Astrocyte of the spinal cord (primary cell): ENCODE measurements at regions not wholly inside any gene's neighbourhood (a gene's known extent, or its start where the extent isn't known, plus 50 kb on each side); places are given as distances from the start of the nearest gene placed in this dataset.

Experiments used
- DNase-seq: peaks from one replicate; pipeline ENCODE4 v3.0.0; 2011; ENCODE audit warnings: low read depth, low spot score
- H3K4me3 ChIP-seq: 2 replicates; pipeline ENCODE4 v1.5.1; 2011; ENCODE audit warnings: low read depth, mild to moderate bottlenecking, low read length, moderate library complexity
- in situ Hi-C: cut with HindIII; loops from 2 replicates; pipeline ENCODE4 v1.10.0; 2017; ENCODE audit warnings: low sequenced_read_pairs
- TF ChIP-seq, protein P1 (sequence below): IDR thresholded peaks from 2 replicates; pipeline ENCODE4 v1.5.1; 2012; ENCODE audit warnings: low read depth, mild to moderate bottlenecking, low read length, inconsistent platforms

DNA sequence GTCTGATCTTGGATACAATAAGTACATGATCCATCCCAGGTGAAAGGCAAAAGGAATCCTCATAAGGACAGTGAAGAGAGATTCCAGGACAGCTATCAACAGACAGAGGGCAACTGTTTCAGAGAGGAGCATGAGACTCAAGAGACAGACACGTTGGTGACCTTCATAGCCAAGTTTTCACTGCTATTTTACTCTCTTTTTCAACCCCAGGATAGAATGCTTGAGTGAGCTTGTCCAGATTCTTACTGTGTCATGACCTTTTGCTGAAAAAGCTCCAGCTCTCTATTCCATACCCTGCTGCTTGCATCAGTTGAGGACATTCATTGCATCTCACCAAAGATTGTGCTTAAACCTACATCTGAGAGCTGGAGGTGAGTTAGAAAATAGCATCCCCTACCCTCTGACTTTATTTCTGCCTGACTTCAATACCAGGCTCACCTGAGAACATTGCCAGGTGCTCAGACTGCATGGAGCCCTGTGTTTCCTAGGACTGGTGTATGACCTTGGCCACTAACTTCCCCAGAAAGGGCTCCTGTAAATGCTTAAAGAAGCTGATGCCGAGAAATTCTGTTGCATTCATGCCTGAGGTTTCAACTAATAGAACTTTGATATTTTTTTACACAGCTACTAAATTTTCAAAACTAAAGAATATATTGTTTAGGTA lies 70.4 kb upstream of the TMEM17 start:
- TF ChIP-seq, protein P1, sequence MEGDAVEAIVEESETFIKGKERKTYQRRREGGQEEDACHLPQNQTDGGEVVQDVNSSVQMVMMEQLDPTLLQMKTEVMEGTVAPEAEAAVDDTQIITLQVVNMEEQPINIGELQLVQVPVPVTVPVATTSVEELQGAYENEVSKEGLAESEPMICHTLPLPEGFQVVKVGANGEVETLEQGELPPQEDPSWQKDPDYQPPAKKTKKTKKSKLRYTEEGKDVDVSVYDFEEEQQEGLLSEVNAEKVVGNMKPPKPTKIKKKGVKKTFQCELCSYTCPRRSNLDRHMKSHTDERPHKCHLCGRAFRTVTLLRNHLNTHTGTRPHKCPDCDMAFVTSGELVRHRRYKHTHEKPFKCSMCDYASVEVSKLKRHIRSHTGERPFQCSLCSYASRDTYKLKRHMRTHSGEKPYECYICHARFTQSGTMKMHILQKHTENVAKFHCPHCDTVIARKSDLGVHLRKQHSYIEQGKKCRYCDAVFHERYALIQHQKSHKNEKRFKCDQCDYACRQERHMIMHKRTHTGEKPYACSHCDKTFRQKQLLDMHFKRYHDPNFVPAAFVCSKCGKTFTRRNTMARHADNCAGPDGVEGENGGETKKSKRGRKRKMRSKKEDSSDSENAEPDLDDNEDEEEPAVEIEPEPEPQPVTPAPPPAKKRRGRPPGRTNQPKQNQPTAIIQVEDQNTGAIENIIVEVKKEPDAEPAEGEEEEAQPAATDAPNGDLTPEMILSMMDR: no peak
- DNase-seq: no peak
- in situ Hi-C loops: no loop called here
- no peak overlapping the region for H3K4me3 ChIP-seq

DNA sequence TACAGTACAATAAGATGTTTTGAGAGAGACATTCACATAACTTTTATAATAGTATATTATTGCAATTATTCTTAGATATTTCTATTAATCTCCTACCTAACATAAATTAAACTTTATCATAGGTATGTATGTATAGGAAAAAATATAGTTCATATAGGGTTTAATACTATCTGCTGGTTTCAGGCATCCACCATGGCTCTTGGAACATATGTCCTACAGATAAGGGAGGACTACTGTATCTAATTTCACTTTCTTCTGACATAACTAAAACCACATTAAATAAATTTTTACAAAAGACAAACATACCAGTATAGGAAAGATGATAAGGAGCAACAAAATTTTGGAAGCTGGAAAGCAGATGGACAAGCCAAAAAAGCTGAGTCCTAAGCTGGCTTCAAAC lies 67.9 kb upstream of the TMEM17 start:
- in situ Hi-C loops: no loop called here
- DNase-seq: no peak
- TF ChIP-seq, protein P1: no peak
- H3K4me3 ChIP-seq: no peak overlapping the region

DNA sequence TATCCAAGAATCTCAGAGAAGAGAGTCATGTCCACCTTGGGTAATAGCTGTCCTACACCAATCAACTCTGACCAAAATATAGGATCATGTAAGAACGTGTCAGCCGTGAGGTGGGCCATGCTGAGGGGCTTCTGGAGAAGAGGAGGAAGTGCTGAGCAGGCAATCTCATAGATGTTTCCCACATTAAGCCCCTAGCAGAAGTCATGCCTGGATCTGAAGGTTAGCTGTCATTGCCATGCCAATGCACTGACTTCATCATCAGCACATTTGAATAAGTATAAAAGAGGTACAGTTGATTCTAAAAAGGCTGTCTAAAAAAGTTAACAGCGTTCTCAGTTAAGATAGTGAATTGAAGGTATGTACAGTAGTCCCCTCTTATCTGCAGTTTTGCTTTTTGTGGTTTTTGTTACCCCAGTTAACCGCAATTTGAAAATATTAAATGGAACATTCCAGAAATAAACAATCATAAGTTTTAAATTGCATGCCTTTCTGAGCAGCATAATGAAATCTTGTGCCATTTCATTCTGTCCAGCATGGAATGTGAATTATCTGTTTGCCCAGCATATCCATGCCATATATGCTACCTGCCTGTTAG lies 67.2 kb upstream of the TMEM17 start:
- H3K4me3 ChIP-seq: no peak overlapping the region
- DNase-seq: no peak
- in situ Hi-C loops: no loop called here
- TF ChIP-seq, protein P1: no peak

DNA sequence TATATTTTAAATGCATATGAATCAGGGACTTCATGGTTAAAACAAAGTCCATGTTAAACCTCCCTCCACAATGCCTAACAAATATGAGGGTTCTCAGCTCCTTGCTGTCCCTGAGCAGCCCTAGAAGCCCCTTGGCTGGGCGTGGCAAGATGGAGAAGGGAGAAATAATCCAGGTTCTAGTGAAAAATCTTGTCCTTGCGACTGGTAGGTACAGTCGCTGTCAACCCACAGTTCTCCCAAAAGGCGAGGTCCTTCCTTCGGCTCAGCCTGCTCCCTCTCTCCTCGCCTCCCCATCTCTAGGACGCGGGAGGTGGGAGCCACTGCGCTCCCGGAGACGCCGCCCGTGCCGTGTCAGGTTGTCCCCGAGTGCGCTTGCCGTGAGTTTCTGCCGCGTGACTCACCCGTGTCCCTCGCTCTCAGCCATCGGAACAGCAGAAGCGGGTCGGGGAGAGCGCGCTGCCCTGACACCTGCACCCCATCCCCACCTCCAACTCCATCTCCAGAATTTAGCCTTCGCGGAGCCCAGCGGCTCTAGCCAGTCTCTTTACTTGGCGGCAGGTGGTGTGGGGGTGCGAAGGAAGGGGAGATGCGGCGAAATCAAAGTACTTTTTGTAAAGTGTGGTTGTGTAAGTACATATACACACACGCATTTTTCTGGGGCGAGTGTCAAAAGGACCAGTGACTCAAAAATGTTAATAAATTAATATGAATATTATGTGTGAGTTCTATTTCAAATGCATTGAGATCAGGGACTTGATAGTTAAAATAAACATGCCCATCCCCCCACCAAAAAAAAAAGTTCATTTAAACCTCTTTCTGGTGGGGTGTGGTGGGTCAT lies 65.1 kb upstream of the TMEM17 start:
- H3K4me3 ChIP-seq: peak overlapping the region; percentile 35
- in situ Hi-C loops: no loop called here
- TF ChIP-seq, protein P1: no peak

GRCh38 chr2:62569907-62570841 lies 64.2 kb upstream of the TMEM17 start:
- no peak for DNase-seq
- in situ Hi-C loops: no loop called here
- no peak overlapping the region for H3K4me3 ChIP-seq
- TF ChIP-seq, protein P1: no peak

More for the DNA sequence above, 65.1 kb upstream of the TMEM17 start:
- no peak for DNase-seq
